Eye (tissue), 1 donor: ENCODE measurements at regions not wholly inside any gene's neighbourhood (a gene's known extent, or its start where the extent isn't known, plus 50 kb on each side); places are given as distances from the start of the nearest gene placed in this dataset.

Experiments used
- DNase-seq: peaks from one replicate; pipeline ENCODE4 v3.0.0-alpha.2; 2015

DNA sequence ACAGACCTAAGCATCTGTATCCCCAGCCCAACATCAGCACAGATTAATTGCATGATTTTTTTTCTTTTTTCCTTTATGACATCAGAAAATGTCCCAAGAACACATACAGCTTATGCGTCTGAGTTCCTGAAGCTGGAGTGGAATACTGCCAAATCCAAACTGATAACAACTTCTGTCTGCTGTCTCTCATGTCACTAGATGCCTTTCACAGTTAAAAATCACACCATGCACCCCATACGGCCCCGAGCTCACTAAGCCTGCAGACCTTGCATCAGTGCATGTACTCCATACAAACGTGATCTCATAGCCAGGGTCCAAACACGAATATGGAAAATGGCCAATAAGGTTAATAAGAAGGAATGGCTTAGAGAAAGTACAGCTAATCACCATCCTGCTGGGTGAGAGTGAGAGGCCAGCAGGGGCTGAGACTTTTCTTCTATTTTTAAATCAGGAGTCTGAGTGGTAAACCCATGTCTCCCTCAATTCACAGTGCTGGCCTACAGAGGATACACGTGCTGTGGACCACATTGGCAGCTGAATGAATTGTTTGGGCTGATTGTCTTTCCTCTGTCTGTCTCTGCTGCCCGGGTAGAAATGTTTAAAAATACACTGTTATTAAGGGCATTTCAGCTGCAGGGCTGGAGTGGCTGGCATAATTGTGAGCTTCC is 350.6 kb upstream of the RAG2 start:
- DNase-seq: peak; percentile 30

GRCh38 chr11:36945384-36945783 is 347.3 kb upstream of the RAG2 start:
- no peak for DNase-seq

DNA sequence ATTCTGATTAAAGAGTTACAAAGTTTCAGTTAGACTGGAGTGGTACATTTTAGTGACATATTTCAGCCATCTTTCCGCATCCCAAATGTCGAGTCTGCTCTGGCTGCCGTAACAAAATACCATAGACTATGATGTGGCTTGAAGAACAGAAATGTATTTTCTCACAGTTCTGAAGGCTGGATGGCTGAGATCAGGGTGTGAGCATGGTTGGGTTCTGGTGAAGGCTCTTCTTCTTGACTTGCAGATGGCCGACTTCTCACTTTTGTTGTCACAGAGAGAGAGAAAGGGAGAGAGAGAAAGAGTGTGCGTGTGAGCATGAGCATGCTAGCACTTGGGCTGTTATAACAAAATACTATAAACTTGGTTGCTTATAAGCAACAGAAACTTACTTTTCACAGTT is 335.4 kb upstream of the RAG2 start:
- no peak for DNase-seq

DNA sequence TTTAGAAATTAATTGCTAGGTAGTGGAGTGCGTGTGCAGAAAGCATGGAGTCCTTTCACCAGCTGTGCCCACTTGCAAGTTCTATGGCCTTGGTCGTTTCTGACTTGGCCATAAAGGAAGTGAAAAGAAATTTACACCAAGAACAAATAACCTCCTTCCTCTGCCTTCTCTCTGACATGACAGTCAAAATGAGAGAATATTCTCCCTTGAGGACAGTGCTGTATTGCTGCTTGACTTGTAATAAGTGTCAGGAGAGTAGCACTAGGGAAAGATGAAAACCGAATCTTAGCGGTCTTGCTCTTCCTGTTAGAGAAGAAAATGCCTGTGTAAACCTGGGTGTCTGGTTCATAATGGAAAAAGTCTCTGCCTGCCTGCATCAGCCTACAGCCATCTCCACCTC is 333.1 kb upstream of the RAG2 start:
- DNase-seq: no peak

GRCh38 chr11:36930256-36930655 is 332.2 kb upstream of the RAG2 start:
- peak; percentile 27 for DNase-seq

DNA sequence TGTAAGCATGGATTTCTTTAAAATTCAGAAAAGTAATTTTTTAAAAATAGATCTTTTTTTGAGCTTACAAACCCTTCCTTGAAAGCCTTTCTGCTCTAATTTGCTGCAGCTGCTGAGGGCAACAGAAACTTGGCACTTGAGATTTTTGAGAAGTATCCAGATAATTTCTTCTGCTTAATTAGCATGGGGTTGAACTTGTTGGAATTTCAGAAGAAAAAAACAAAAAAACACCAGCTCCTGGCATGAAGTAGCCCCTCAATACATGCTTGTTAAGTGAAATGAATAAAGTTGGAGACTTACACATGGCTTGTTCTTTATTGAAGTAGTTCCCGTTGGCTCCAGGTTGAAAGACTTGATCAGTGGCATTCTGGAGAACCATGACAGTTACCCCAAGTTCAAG is 331.4 kb upstream of the RAG2 start:
- no peak for DNase-seq

GRCh38 chr11:36928621-36929020 is 330.6 kb upstream of the RAG2 start:
- no peak for DNase-seq

GRCh38 chr11:36899800-36900199 is 301.8 kb upstream of the RAG2 start:
- peak; percentile 48 for DNase-seq

DNA sequence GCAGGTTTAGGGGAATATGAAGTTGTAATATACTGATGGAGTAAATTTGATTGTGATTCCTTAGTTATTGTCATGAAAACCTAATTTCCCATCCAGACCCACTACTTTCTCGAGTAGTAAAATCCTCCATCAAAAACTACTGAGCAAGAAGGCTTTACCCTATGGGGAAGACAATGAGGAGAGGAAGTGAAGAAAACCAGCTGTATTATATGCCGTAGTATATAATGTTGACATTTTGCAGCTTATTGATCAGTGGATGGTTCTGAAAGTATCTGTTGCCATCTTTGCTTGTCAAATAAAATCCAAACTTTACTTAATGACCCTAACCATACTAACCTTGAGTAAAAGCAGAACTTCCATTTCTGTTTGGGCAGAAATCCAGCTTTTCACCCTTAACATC is 292.8 kb upstream of the RAG2 start:
- DNase-seq: no peak

- no peak for DNase-seq
Measured at GRCh38 chr11:36890121-36890679, 292.2 kb upstream of the RAG2 start.

DNA sequence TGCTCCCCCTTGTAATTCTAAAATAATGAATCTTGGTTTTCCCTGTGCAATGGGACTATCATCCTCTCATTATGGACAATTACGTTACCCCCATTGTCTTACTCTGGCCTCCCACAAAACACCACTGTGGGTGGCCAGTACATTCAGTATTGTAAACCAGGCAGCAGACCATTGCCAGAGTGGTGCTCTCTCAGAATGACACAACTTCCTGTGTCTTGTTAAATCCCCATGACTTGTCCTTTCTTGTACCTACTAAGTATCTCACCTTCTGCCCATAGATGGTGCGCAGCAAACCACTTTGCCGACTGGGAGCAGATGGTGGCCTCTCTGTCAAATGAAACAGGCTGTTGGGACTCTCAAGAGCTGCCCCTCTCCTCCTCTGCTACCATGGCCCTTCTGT is 287.1 kb upstream of the RAG2 start:
- no peak for DNase-seq

GRCh38 chr11:36878737-36879136 is 280.7 kb upstream of the RAG2 start:
- no peak for DNase-seq

DNA sequence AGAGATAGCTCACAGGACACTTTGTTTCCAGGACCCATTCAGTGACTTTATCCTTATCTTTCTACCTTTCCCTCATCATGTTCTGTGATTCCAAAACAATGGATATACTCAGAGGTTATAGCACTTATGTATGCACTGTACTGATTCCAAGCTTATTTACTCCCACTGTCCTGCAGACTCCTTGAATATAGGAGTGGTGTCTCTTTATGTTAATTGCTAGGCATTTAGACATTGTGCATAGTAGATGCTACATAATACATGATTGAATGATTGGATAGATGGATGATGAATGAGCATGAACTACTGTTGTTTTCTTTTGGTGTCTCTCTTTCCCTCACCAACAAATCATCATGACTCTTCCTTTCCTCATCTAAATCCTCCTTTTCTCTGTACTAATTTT is 279.1 kb upstream of the RAG2 start:
- no peak for DNase-seq

DNA sequence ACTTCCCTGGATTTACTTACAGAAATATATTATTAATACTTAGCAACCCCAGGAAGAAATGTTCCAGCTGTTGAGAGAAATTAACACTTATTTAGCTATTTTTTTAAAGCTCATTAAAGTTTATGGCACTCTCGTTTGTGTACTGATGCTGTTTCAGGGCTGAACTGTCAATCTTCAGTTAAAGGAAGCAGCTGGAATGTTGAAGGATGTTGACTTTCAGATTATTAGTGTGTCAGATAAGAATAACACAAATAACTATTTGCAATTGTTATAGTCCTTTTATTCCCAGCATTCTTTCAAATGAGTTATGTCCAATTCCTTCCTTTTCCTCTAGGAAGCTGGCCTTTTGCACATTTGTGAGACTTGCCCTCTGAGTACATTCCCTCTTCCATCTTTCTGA is 278.2 kb upstream of the RAG2 start:
- DNase-seq: no peak

DNA sequence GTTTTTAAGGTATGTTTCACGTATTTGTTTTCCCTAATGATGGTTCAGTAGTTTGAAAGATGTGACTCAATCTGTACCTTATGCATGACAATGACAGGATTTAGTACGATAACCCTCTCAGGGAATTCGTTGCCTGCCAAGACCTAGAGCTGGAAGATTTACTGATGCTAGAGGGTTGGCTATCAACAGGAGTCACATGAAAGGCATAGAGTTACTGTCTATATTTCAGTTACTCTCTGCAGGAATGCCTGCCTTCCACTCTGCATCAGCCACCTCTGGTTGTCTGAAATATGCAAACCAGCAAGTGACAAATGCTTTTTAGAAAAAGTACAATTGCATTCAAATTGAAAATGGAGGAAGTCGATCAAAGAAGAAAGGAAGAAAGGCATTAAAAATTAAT is 276.3 kb upstream of the RAG2 start:
- DNase-seq: no peak

- DNase-seq: no peak
Measured at GRCh38 chr11:36870361-36870760, 272.3 kb upstream of the RAG2 start.

DNA sequence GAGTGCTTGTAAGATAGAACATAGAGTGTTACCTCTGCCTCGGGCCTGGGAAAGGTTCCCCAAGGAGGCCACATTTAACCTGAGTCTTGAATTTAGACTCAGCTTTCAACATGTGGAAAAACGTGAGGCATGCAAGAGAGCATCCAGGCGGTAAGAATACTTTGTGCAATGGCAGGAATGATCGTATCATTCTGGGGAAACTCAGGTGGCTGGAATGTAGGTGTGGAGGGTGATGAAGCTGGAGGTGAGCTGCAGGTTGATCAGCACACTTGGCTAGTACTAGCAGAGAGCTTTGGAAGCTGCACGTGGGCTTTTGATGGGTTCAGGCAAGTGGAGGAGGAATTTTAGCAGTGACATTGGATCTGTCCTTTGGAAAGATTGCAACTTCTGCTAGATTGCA is 270.3 kb upstream of the RAG2 start:
- DNase-seq: no peak

- no peak for DNase-seq
Measured at GRCh38 chr11:36865846-36866245, 267.8 kb upstream of the RAG2 start.

DNA sequence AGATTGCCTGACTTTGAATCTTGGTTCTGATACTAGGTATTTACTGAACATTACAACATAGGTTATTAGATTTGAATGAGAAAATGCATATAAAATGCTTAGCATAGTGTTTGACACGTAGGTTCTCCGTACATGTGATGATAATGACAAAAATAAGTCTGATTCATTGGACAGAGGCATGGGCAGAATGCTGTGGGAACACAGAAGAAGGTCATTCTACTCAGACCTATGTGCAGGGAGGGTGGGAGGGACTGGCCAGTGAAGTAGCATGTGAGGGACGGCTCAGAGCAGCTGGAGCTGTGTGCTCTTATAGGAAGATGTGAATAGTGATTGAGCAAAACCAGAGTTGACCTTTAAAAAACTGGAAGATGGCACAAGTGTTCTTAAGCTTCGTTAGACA is 256.8 kb upstream of the RAG2 start:
- DNase-seq: no peak

GRCh38 chr11:36848660-36849059 is 250.6 kb upstream of the RAG2 start:
- DNase-seq: no peak

DNA sequence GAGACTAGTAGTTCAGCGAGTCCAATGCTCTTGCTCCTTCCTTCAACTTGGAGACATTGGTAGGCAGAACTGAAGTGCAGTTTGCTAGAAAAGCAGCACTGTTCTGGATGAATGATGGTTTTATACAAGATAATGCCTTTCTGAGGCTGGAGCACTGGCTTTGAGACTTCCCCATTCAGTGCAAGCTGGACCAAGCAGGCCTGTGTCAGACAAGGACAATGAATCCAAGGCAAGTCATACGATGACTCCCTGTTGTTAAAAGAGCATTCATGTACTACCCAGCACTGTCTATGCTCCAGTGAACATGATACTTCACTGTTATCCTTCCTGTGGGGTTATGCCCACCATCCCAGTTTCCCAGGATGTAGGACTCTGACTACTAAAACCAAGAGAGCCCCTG is 242.3 kb upstream of the RAG2 start:
- DNase-seq: peak; percentile 18

DNA sequence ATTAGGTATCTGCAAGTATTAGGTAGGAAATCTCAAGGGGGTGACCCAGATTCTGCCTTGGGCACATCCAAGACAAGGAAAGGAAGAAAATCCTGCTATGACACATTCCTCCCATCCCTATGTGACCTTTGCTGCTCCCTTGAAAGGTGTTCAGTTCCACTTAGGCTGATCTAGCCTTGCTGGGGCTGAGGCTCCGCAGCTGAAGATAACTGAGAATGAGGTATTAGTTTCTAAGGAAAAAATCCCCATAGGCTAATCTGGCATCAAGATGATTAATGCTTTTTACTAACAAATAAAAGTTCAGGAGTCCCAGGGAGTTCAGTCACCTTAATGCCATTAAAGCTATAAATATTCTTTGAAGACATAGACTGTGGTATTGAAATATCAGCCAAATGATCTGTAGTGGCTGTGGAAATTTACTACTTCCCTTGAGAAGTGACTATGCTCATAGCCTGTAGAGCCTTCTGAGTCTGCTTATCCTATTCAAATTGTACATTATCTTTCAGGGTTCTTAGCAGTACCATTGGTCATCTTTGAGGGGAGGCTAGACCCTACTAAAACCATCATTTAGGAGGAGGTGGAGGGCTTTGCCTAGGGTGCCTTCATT is 239.9 kb upstream of the RAG2 start:
- DNase-seq: no peak

DNA sequence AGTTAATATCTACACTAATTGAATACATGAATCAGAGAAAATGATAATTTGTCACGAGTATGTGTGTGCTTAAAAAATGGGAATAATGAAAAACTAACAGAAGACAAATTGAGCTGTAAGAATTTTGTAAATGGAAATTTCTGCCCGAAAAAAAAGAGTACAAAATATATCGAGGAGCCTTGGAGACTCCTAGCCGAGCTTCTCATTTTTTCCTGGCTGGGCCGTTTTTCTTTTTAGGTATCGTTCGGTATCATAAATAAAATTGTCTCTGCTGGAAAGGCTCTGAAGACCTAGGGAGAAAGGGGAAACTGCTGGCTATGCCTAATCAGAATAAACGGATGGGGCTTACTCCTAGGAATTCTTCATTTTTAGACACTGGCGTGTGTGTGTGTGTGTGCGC is 227.2 kb upstream of the RAG2 start:
- DNase-seq: no peak

- DNase-seq: no peak
Measured at GRCh38 chr11:36824349-36824748, 226.3 kb upstream of the RAG2 start.

DNA sequence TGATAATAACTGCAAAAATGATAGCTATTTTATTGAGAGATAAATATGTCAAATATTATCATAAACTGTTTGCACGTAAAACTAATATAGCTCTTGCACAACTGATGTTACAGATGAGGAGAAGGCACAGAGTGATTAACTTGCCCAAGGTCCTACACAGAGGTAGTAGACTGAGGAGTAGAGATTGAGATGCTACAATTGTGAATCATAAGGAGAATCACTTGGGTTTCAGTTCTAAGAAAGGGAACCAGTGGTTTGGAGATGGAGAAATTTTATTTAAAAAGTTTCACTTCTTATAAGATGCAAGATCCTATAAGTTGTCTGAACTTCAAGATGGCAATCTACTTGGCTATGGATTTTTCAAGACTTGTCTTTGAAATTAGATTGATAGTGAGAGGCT is 224.8 kb upstream of the RAG2 start:
- DNase-seq: no peak
